ENCODE measurements at regions not wholly inside any gene's neighbourhood (a gene's known extent, or its start where the extent isn't known, plus 50 kb on each side); places are given as distances from the start of the nearest gene placed in this dataset.

DNA sequence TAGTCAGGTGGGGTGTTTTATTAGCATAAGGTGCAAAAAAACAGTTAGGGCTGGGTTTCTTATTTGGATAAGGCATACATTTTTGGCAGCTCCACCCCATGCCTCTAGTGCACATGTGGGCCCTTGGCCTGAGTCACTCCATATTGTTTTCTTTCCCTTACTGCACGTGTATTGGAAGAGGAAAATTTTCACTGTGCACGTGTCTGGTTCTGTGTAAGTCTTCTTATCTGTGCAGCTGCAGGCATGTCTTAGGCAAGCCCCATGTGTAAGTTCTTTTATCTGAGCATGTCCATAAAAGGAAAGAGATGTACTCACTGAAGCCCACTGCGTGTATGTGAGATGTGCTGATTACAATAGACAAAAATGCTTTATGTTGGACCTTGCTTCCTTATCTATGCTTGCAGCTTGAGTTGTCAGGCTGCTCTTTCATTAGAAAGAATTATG, 540.3 kb upstream of the IGFBP3 start:
- DNase-seq = no peak

GRCh38 chr7:46459942-46460341, 538.9 kb upstream of the IGFBP3 start:
- DNase-seq = no peak

DNA sequence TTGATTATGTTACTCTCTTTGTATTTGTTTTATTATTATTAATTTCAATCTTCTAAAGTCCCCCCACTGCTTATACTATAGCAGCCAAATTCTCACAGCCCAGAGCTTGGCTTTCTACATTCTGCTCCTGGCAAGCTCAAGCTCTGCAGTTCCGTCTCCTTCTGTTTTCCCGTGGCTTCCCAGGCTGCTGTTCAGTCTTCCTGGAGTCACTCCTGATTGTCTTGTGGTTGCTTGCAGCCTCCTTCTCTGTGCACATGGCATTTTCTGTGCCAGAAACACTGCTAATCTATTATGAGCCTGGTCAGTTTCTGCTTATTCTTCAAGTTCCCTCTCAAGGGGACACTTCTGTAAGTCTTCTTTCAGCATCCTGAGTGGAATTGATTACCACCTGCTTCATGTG, 533.7 kb upstream of the IGFBP3 start:
- no peak for DNase-seq

DNA sequence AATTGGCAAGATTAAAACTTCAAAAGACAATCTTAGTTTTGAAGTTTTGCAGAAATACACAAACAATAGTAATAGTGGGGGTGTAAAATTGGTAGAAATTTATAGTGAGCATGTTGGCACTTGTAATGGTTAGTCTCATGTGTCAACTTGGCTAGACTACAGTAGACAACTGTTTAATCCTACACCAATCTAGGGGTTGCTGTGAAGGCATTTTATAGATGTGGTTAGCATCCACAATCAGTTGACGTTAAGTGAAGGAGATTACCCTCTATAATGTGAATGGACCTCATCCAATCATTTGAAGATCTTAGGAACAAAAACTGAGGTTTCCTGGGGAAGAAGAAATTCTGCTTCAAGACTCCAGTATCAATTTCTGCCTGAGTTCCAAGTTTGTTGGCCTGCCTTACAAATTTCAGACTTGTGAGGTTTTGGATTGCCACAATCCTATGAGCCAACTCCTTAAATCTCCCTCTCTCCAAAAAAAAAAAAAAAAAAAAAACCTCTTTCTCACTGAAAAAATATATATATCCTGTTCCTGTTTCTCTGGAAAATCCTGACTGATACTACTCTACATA, 531.6 kb upstream of the IGFBP3 start:
- no peak for DNase-seq

DNA sequence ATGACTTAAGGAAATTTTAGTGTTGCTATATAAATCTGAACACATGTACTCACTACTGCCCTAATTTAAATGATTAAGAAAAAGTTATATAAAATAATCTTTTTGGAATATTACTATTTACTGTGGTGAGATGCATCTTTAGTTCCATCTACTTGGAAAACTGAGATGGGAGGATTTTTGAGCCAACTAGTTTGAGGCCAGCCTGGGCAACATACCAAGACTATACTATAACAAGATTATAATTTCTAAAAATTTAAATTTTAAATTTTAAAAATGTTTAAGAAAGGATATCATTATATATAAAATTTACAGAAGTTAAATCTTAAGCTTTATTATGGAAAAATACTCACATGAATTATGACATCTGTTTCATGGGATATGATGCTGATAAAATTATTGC, 530.8 kb upstream of the IGFBP3 start:
- no peak for DNase-seq

DNA sequence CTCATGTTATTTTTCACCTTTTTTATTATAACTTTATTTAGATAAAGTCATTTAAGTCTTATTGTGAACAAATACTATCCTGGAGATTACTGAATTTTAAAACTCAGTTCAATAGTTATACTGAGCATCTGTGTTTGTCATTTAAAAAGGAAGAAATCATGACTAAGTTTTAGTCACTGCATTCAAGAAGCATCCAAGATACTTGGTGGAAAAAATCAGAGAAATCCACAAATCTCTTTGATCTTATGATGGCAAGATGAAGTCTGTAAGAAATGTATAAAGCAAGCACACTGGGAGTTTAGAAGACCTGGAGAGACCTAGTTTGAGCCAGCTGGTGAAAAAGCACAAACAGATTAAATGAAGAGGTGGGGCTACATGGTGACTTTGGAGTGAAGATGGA, 529.8 kb upstream of the IGFBP3 start:
- DNase-seq = no peak

GRCh38 chr7:46450425-46450824, 529.4 kb upstream of the IGFBP3 start:
- no peak for DNase-seq

DNA sequence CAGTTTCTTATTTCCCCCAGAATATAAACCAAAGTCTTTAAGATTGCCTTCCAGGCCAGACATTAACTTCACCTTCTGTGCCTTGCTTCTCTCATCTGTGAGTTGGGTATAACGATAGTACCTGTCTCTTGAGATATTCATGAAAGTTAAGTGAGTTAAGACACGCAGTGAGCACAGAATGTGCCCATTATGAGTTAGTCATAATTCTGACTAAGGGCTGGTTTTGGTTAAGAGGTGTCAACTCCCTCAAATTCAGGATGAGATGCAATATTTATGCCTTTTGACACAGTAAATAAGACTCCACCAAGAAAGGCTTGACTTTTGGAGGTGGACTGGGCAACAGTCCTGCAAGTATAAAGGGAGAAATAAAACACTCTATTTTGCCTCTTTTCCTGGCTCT, 528.7 kb upstream of the IGFBP3 start:
- DNase-seq = no peak

DNA sequence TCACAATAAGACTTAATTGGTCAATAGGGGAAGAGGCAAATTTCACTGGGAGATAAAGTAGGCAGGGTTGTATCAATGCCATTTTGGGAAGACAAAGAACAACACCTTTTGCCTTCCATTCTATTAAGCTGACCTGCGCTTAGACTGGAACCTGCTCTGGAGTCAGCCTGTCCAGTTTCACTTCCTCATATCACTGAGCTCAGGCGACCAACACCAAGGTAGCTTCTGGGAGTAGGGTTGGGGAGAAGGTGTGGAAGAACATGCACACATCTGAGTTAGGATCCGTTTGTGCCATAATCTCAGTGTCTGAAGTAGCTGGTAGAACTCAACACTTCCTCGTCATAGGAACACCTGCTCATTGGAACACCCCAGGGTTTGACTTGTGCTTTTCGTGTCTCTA, 527.4 kb upstream of the IGFBP3 start:
- DNase-seq = no peak

DNA sequence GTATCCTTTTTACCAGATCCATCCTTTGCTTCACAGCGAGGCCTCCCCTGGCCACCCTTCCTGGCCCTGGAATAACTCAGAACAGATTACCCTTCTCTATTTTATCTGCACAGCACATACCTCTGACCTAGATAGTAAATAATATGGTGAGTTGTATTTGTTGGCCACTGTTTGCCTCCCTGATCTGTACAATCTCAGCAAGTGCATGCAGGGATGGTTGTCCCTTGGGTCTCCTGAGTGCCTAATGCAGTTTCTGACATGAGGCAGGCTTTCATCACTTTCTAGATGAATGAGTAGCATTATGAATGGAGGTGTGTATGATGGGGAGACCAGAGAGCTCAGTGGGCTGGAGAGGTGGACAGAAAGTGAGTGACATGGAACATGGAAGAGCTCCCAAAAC, 525.1 kb upstream of the IGFBP3 start:
- DNase-seq = no peak

DNA sequence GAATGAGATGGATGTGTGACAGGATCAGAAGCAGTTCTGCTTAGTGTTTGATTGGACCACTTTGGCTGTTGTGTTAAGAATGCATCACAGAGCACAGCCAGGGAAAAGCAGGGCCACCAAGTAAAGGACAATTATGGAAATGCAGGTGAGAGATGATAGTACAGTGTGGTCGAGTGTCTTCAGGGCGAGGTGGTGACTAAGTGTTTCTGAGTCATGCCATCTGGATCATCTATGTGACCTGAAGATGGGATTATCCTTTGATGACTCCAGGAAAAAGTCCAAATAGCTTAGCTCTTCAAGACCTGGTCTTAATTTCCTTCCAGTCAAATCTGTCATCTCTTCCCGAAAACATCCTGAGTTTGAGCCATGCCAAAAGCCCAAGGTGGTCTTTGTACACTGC, 523.2 kb upstream of the IGFBP3 start:
- DNase-seq = no peak

DNA sequence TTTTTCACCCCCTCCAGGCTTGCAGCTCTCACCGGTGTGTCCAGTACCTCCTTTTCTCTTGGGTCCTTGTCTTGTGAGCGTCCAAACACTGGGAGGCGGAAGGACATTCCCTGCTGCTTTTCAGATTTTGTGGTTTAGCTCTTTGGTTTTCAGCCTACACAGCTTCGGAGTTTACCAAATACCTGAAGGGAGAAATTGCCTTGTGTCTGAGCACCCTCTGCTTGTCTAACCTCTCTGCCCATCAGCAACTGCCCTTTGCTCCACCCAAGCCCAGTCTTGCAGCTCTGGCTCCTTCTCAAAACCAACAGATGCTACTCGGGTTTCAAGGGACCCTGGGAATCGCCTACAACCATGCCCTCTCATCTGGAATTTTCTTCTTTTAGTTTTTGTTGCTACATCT, 519.1 kb upstream of the IGFBP3 start:
- no peak for DNase-seq

GRCh38 chr7:46432708-46433107, 511.6 kb upstream of the IGFBP3 start:
- DNase-seq = no peak

GRCh38 chr7:46428295-46428694, 507.2 kb upstream of the IGFBP3 start:
- no peak for DNase-seq

- DNase-seq = no peak
Measured at GRCh38 chr7:46424934-46425333, 503.9 kb upstream of the IGFBP3 start.

DNA sequence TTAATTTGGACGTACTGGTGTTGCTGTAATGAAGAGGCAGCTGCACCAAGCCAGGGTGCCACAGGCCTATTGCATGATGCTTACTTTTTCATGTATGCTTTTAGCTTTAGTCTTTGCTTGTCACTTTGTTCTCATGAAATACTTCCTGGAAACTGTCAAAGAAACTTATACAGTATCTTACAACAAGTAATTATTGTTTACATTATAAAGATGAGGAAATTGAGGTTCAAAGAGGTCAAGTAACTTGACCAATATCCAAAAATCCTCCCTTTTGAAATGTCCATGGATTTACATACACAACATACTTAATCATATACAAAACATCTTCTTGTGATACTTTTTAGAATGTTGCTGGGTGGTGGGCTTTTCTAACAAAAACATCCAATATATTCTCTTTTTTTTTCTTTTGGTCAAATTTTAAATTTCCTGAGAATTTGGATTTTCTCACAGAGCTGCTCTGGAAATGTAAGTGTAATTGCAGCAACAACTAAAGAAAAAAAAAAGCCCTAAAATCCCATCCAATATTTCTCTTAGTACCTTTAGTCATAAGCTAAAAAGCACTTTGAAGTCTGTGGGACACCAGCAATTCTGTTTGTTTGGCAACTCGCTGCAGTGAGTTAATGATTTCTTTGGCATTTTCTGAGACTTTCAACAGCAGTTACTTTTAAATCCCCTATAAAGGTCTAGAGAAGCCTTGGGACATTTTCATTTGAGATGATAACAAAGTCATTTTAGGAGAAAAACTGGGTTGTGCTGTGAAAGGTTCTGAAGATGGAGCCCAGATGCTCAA, 500.6 kb upstream of the IGFBP3 start:
- no peak for DNase-seq

- DNase-seq = no peak
Measured at GRCh38 chr7:46414946-46415345, 493.9 kb upstream of the IGFBP3 start.

DNA sequence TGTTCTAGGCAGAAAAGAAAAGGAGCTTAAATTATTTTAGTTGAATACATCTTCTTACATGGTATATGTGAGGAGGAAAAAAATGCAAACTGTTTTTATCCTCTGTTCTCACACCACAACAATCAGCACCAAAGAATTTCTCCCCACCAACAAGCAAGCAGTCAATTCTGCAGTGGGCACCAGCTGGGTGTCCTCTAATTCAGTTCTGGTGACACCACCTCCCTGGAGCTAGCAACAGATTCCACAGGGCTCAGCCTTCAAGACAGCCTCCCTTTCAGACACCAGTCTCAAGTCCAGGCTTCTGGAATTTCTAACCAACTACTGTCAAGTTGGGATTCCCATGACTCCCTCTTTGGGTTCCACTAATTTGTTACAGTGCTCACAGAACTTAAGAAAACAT, 490.2 kb upstream of the IGFBP3 start:
- DNase-seq = no peak

GRCh38 chr7:46407125-46407524, 486.1 kb upstream of the IGFBP3 start:
- no peak for DNase-seq

DNA sequence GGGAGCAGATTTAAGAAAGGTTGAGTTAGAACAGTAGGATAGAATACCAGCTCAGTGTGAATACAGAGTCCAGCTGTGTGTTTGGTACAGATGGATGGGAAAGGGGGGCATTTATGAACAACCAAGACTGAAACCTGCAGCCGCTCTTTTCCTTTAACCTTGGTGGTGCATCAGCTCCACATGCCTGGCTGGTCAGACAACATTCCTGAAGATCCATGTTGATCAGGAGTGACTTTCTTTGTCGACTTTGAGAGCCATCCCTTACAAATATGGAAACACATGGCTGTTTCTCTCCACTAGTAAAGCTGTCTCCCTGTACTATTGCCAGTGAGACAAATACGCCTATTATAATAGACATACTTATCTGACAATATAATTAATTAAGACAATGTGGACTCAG, 476.5 kb upstream of the IGFBP3 start:
- DNase-seq = no peak

DNA sequence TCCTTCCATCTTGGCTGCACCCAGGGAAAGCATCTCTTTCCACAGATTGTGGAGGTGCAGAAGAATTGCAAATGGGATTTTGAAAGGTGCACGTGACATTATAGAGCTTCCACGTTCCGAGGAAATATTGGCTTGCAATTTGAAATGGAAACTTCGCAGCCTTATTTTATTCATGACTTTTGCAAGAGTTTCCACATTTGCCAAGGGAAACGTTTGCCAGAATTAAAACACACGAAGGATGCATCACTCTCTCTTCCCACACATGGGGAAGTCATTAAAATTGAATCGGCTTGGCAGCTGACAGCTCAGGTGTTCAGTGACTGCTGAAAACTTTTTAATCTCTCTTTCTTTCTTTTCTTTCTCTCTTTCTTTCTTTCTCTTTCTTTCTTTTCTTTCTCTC, 475.4 kb upstream of the IGFBP3 start:
- no peak for DNase-seq

DNA sequence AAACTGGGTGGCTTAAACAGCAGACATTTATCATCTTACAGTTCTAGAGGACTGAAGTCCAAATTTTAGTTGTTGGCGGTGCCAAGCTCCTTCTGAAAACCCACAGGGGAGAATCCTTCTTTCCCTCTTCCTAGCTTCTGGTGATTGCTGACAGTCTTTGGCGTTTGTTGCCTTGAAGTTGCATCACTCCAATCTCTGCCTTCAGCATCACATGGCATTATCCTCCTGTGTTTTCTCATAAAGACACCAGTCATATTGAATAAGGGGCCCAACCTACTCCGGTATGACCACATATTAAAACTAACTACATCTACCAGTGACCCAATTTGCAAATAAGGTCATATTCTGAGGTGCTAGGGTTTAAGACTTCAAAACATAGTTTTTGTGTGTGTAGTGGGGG, 472.1 kb upstream of the IGFBP3 start:
- no peak for DNase-seq

GRCh38 chr7:46391231-46392201, 470.4 kb upstream of the IGFBP3 start:
- no peak for DNase-seq

DNA sequence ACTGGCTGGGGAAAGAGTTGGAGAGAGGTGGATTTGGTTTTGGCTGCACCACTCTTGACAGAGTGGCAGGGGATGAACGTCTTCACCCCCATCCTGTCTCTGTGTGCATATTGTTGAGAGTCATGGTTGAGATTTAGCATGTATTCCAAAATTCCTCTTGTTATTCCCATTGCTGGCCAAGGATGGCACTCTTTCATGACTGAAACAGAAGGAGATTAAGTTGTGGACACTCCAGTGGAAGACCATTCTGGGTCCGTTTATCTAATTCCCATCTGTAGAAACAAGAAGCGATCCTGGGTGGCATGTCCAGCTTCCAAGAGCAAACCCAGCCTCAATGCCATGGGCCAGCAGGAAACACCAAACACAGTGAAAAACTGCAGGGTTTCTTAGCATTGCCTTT, 469.0 kb upstream of the IGFBP3 start:
- no peak for DNase-seq
